ENCODE measurements at regions not wholly inside any gene's neighbourhood (a gene's known extent, or its start where the extent isn't known, plus 50 kb on each side); places are given as distances from the start of the nearest gene placed in this dataset.

- TF ChIP-seq CTCF (IDR thresholded peaks at IDR 0.05; ENCODE audit: insufficient read depth, low read length, poor library complexity, severe bottlenecking), result no peak
- TF ChIP-seq EZH2phosphoT487 (conservative IDR thresholded peaks at IDR 0.05; ENCODE audit: low read length), result no peak
These were observed 97.8 kb upstream of the CAMK1G start for GRCh38 chr1:209485751-209486150.

Data from SU-DHL-6 (cell line).